Endothelial cell (in vitro differentiated cells): ENCODE measurements at regions not wholly inside any gene's neighbourhood (a gene's known extent, or its start where the extent isn't known, plus 50 kb on each side); places are given as distances from the start of the nearest gene placed in this dataset.

Source experiments
- DNase-seq: peaks from one replicate; pipeline ENCODE4 v3.0.0; 2021; ENCODE audit warnings: low spot score
- H3K27ac Mint-ChIP-seq: one replicate; pipeline ENCODE4 v1.8.0; 2021; ENCODE audit warnings: mixed read lengths, inconsistent platforms; ENCODE audit not compliant: unreplicated experiment
- H3K27me3 Mint-ChIP-seq: one replicate; pipeline ENCODE4 v1.8.0; 2021; ENCODE audit warnings: mild to moderate bottlenecking, moderate library complexity, mixed read lengths, inconsistent platforms; ENCODE audit not compliant: unreplicated experiment
- H3K36me3 Mint-ChIP-seq: one replicate; pipeline ENCODE4 v1.8.0; 2021; ENCODE audit warnings: mild to moderate bottlenecking, low read depth, mixed read lengths, inconsistent platforms; ENCODE audit not compliant: unreplicated experiment
- H3K4me1 Mint-ChIP-seq: one replicate; pipeline ENCODE4 v1.8.0; 2021; ENCODE audit warnings: mild to moderate bottlenecking, mixed read lengths, inconsistent platforms; ENCODE audit not compliant: unreplicated experiment
- H3K4me3 Mint-ChIP-seq: one replicate; pipeline ENCODE4 v1.8.0; 2021; ENCODE audit warnings: mild to moderate bottlenecking, mixed read lengths, inconsistent platforms; ENCODE audit not compliant: unreplicated experiment
- H3K9me3 Mint-ChIP-seq: one replicate; pipeline ENCODE4 v1.8.0; 2021; ENCODE audit warnings: mixed read lengths, inconsistent platforms; ENCODE audit not compliant: unreplicated experiment
- TF ChIP-seq, protein P1 (sequence below): fragments of 200-600 bp; sonication (generic); IDR thresholded peaks from one replicate; pipeline ENCODE4 v1.5.0; 2021; ENCODE audit warnings: antibody characterized with exemption; ENCODE audit not compliant: unreplicated experiment

DNA sequence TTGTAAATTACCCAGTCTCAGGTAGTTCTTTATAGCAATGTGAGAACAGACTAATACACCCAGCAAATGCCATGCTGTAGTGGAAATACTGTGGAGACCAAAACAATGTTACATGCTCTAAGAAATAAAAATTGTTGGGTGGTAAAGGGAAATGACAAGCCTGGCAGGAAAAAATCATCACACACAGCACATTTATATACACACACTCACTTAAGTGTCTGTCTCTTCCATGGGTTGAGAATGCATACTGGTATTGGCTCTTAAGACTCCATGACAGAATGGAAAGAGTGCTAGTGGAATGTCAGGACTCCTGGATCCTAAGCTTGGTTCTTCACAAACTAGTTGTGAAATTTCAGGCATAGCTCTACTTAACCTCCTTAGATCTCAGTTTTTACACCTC, 343.0 kb downstream of the CD83 start:
- no peak for DNase-seq
- Mint-ChIP-seq H3K4me3 (no peak overlapping the region), H3K36me3 (no peaks in the 10 kb centered on the region), H3K4me1 (no peaks in the 10 kb centered on the region), H3K9me3 (no peaks in the 10 kb centered on the region), H3K27me3 (peaks cover under 1% of the 10 kb centered on the region), H3K27ac (no peak overlapping the region)
- TF ChIP-seq, protein P1, sequence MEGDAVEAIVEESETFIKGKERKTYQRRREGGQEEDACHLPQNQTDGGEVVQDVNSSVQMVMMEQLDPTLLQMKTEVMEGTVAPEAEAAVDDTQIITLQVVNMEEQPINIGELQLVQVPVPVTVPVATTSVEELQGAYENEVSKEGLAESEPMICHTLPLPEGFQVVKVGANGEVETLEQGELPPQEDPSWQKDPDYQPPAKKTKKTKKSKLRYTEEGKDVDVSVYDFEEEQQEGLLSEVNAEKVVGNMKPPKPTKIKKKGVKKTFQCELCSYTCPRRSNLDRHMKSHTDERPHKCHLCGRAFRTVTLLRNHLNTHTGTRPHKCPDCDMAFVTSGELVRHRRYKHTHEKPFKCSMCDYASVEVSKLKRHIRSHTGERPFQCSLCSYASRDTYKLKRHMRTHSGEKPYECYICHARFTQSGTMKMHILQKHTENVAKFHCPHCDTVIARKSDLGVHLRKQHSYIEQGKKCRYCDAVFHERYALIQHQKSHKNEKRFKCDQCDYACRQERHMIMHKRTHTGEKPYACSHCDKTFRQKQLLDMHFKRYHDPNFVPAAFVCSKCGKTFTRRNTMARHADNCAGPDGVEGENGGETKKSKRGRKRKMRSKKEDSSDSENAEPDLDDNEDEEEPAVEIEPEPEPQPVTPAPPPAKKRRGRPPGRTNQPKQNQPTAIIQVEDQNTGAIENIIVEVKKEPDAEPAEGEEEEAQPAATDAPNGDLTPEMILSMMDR = no peak

DNA sequence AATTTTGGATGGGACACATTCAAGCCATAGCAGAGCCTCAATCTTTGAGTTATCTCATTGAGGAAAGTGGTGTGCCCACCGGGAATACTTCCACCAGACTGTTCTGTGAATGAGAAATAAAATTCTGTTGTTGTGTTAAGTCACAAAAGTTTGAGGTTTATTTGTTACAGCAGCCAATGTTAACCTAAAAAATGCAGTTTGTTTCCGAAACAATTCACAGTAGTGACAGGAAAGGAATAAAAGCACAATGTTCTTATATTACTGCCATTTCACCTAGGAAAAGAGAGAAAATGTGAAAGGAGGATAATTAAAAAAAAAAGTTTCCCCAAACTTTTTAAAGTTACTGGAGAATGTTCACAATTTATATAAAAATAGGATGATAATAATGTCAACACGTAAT, 344.6 kb downstream of the CD83 start:
- Mint-ChIP-seq H3K27ac (no peak overlapping the region), H3K27me3 (no peaks in the 10 kb centered on the region), H3K36me3 (no peaks in the 10 kb centered on the region), H3K9me3 (no peaks in the 10 kb centered on the region), H3K4me1 (no peaks in the 10 kb centered on the region), H3K4me3 (no peak overlapping the region)
- no peak for DNase-seq
- TF ChIP-seq, protein P1 = no peak

DNA sequence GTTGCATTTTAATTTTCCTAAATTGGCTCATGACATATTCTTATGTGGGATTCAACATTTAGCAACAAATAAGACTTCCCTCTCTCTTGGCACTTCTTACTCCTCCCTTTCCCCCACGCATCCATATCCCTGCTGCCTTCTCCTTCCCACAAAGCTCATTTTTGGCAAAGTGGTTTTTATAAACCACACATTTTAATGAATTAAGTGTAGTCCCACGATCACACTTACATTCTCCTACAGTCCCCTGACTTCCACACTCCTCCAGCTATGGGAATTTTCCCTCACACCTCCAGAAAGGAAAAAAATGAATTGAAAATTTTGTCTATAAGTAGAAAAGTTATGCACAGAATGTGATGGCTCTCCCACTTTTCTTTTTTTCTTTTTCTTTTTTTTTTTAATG, 345.0 kb downstream of the CD83 start:
- Mint-ChIP-seq H3K36me3 (no peaks in the 10 kb centered on the region), H3K27ac (no peak overlapping the region), H3K4me1 (no peaks in the 10 kb centered on the region), H3K9me3 (no peaks in the 10 kb centered on the region), H3K27me3 (no peaks in the 10 kb centered on the region), H3K4me3 (no peak overlapping the region)
- TF ChIP-seq, protein P1 = no peak
- DNase-seq = no peak

DNA sequence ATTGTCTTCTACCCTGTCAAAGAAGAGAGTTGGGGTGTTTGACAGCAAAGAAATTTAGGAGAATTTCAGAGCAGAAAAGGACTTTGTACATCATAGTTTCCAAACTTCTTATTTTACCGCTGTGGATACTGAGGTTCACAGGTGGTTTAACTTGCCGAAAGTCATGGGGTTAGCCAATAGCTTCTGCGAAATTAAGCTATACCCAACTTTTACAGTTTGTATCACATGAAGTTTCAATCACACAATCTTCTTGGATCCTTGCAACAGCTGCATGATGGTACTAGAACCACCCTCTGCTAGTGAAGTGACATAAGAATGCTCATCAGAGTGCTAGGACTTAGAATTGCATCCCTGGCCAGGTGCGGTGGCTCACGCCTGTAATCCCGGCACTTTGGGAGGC, 345.5 kb downstream of the CD83 start:
- DNase-seq = no peak
- H3K36me3 Mint-ChIP-seq = no peaks in the 10 kb centered on the region
- H3K27me3 Mint-ChIP-seq = no peaks in the 10 kb centered on the region
- TF ChIP-seq, protein P1 = no peak
- H3K4me3 Mint-ChIP-seq = no peak overlapping the region
- H3K9me3 Mint-ChIP-seq = no peaks in the 10 kb centered on the region
- H3K4me1 Mint-ChIP-seq = no peaks in the 10 kb centered on the region
- no peak overlapping the region for H3K27ac Mint-ChIP-seq

DNA sequence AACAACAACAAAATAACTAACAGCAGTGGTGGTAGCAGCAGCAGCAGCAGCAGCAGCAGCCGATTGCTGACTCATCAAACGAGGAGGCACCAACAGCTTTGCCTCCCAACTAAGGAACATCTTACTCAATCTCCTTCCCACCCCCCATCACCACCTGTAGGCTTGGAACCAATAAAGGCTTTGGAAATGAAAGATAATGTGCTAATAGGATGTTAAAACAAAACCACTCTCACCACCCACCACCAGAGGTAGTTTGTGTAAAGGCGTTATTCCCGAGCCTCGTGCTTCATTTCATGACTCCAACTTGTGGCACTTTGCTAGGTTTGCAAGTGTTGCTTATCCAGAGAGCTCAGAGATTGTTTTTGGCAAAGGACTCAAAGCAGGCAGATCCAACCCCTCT, 346.5 kb downstream of the CD83 start:
- no peak for DNase-seq
- Mint-ChIP-seq H3K4me1 (no peaks in the 10 kb centered on the region), H3K27ac (no peak overlapping the region), H3K9me3 (no peaks in the 10 kb centered on the region), H3K4me3 (no peak overlapping the region), H3K27me3 (no peaks in the 10 kb centered on the region), H3K36me3 (no peaks in the 10 kb centered on the region)
- TF ChIP-seq, protein P1 = no peak
